GM12878 (cell line): ENCODE measurements at regions not wholly inside any gene's neighbourhood (a gene's known extent, or its start where the extent isn't known, plus 50 kb on each side); places are given as distances from the start of the nearest gene placed in this dataset.
"Not testable (repeated sequence)": the region's sequence is repeated elsewhere in the genome, so short reads cannot be mapped to it uniquely, and the experiment has no call there.

Source experiments
- ATAC-seq: fragments of 200-7000 bp; cut with Tn5 transposase; 3 replicates; pipeline ENCODE4 v1.9.1; 2020; ENCODE audit warnings: mild to moderate bottlenecking, moderate library complexity
- BruUV-seq: library from RNA; stranded (reverse); fragments of 400-500 nt; replicated peaks from 2 replicates; lab custom pipeline; 2021; lab: Mats Ljungman, UMichigan
- CTCF ChIA-PET: fragments of 300-600 bp; sonication (Branson Sonifier 250); formaldehyde crosslinking; extraction: SDS; loops from one replicate; lab custom pipeline; 2021; ENCODE audit warnings: inconsistent platforms; lab: Yijun Ruan, JAX
- POLR2A ChIA-PET: fragments of 350-600 bp; formaldehyde crosslinking; extraction: SDS; loops from one replicate; lab custom pipeline; 2021; ENCODE audit warnings: inconsistent platforms; lab: Charles Lee
- RAD21 ChIA-PET: fragments of 300-600 bp; sonication (Branson Sonifier 250); formaldehyde crosslinking; loops from one replicate; lab custom pipeline; 2023; ENCODE audit warnings: antibody characterized with exemption; ENCODE audit not compliant: unreplicated experiment; lab: Charles Lee
- SMC1A ChIA-PET: fragments of 300-600 bp; sonication (Branson Sonifier 250); formaldehyde crosslinking; loops from one replicate; lab custom pipeline; 2023; ENCODE audit not compliant: unreplicated experiment, uncharacterized antibody; lab: Charles Lee
- DNase-seq: peaks from one replicate; pipeline ENCODE4 v3.0.0-alpha.2; 2011; ENCODE audit warnings: low read depth, low spot score
- FAIRE-seq: peaks from 3 replicates; lab custom pipeline; 2011; peaks lifted over from hg19 to GRCh38; lab: Jason Lieb, UNC
- H2AFZ ChIP-seq: 2 replicates; pipeline ENCODE4 v1.6.0; 2011; ENCODE audit warnings: low read depth, low read length, control low read depth; ENCODE audit not compliant: control insufficient read depth
- H3K27ac ChIP-seq: 2 replicates; pipeline ENCODE4 v1.5.1; 2011; ENCODE audit warnings: control low read depth; ENCODE audit not compliant: control insufficient read depth, insufficient read depth
- H3K27me3 ChIP-seq, 2 experiments: replicated peaks in 1 of 2; 2 replicates each; pipeline versions ENCODE4 v1.6.0 to v1.6.1; 2011; ENCODE audit warnings: low read length in 1 of 2; ENCODE audit not compliant: control insufficient read depth in 2 of 2, insufficient read depth in 2 of 2
- H3K36me3 ChIP-seq, 2 experiments: 2 replicates each; pipeline ENCODE4 v1.5.1; 2011; ENCODE audit warnings: low read length in 1 of 2; ENCODE audit not compliant: control insufficient read depth in 2 of 2, insufficient read depth in 2 of 2
- H3K4me1 ChIP-seq: 2 replicates; pipeline ENCODE4 v1.6.1; 2011; ENCODE audit warnings: mild to moderate bottlenecking, low read length, moderate library complexity, mixed read lengths; ENCODE audit not compliant: control insufficient read depth, insufficient read depth
- H3K4me2 ChIP-seq: 2 replicates; pipeline ENCODE4 v1.6.0; 2011; ENCODE audit warnings: control low read depth; ENCODE audit not compliant: control insufficient read depth, insufficient read depth
- H3K4me3 ChIP-seq: fragments of 200-600 bp; sonication (generic); 2 replicates; pipeline ENCODE4 v1.5.1; 2016
- H3K79me2 ChIP-seq: 2 replicates; pipeline ENCODE4 v1.6.0; 2011; ENCODE audit warnings: low read length; ENCODE audit not compliant: control insufficient read depth, insufficient read depth
- H3K9ac ChIP-seq: 2 replicates; pipeline ENCODE4 v1.8.0; 2011; ENCODE audit warnings: low read length, control low read depth, mixed read lengths; ENCODE audit not compliant: control insufficient read depth, insufficient read depth
- H3K9me3 ChIP-seq: replicated peaks from 3 replicates; pipeline ENCODE4 v1.5.1; 2011; ENCODE audit warnings: mild to moderate bottlenecking, low read length; ENCODE audit not compliant: control insufficient read depth, insufficient read depth
- H4K20me1 ChIP-seq: 2 replicates; pipeline ENCODE4 v1.6.0; 2011; ENCODE audit not compliant: control insufficient read depth, insufficient read depth
- CBFB ChIP-seq: IDR thresholded peaks from 2 replicates; pipeline ENCODE4 v1.6.1; 2016; ENCODE audit warnings: antibody characterized with exemption, low read depth
- HDGF ChIP-seq: fragments of 450-650 bp; IDR thresholded peaks from 2 replicates; pipeline ENCODE4 v1.6.1; 2016; ENCODE audit warnings: antibody characterized with exemption
- STAT3 ChIP-seq: IDR thresholded peaks from 2 replicates; pipeline ENCODE4 v1.6.1; 2011; ENCODE audit warnings: low read depth, low read length, improper control_type of control experiment
- TAF1 ChIP-seq: IDR thresholded peaks from 2 replicates; pipeline ENCODE4 v1.6.1; 2011; ENCODE audit warnings: mild to moderate bottlenecking, low read depth, low read length, borderline replicate concordance
- TBL1XR1 ChIP-seq: IDR thresholded peaks from 2 replicates; pipeline ENCODE4 v1.6.1; 2012; ENCODE audit warnings: low read depth, low read length, improper control_type of control experiment
- USF1 ChIP-seq: IDR thresholded peaks from 2 replicates; pipeline ENCODE4 v1.6.1; 2011; ENCODE audit warnings: borderline replicate concordance, low read depth, mild to moderate bottlenecking, moderate library complexity, mixed read lengths, low read length; ENCODE audit not compliant: insufficient read depth; ENCODE audit errors: extremely low read length
- USF2 ChIP-seq: IDR thresholded peaks from 2 replicates; pipeline ENCODE4 v1.6.1; 2011; ENCODE audit warnings: low read depth, low read length, improper control_type of control experiment, borderline replicate concordance
- WGBS: methylation state at CpG from one replicate; pipeline ENCODE4 v1.1.6; 2016; ENCODE audit warnings: low lambda C conversion rate; ENCODE audit not compliant: insufficient replicate concordance, insufficient coverage; ENCODE audit errors: missing lambda C conversion rate; 5-methylcytosine and 5-hydroxymethylcytosine counted together
- in situ Hi-C: fragments of 300-500 bp; cut with MboI; formaldehyde crosslinking; loops from 9 replicates; pipeline ENCODE4 v1.14.3; 2018; ENCODE audit warnings: mixed read lengths
- intact Hi-C: fragments of 100-400 bp; cut with micrococcal nuclease; formaldehyde crosslinking; loops from one replicate; pipeline ENCODE4 v1.14.2; 2022; ENCODE audit not compliant: unreplicated experiment
- TF ChIP-seq, protein P1 (sequence below), 3 experiments: IDR thresholded peaks in 2 of 3; conservative IDR thresholded peaks in 1 of 3; 2 replicates each; pipeline ENCODE4 v1.5.1; 2011; ENCODE audit warnings: low read depth in 3 of 3, low read length in 3 of 3, mild to moderate bottlenecking in 3 of 3, control low read depth in 2 of 3, moderate library complexity in 2 of 3, inconsistent platforms in 1 of 3, mixed read lengths in 1 of 3; ENCODE audit not compliant: control insufficient read depth in 2 of 3, insufficient read depth in 1 of 3; ENCODE audit errors: extremely low read depth in 1 of 3
- TF ChIP-seq, protein P2 (sequence below): IDR thresholded peaks from 2 replicates; pipeline ENCODE4 v1.6.1; 2012; ENCODE audit warnings: low read depth, low read length, improper control_type of control experiment

GRCh38 chr12:131286301-131286700 lies 332.6 kb downstream of the ADGRD1 start:
- H3K4me3 ChIP-seq, BruUV-seq, in situ Hi-C loops, POLR2A ChIA-PET, H3K36me3 ChIP-seq, H4K20me1 ChIP-seq, CTCF ChIA-PET, H3K9me3 ChIP-seq, H3K9ac ChIP-seq, H3K4me1 ChIP-seq, DNase-seq, H3K4me2 ChIP-seq, H3K79me2 ChIP-seq, H3K27ac ChIP-seq, H3K27me3 ChIP-seq, H2AFZ ChIP-seq, intact Hi-C loops, ATAC-seq, FAIRE-seq, RAD21 ChIA-PET, SMC1A ChIA-PET: not testable (repeated sequence)
- 80% methylated on average over 3 of the region's 24 CpGs for WGBS

DNA sequence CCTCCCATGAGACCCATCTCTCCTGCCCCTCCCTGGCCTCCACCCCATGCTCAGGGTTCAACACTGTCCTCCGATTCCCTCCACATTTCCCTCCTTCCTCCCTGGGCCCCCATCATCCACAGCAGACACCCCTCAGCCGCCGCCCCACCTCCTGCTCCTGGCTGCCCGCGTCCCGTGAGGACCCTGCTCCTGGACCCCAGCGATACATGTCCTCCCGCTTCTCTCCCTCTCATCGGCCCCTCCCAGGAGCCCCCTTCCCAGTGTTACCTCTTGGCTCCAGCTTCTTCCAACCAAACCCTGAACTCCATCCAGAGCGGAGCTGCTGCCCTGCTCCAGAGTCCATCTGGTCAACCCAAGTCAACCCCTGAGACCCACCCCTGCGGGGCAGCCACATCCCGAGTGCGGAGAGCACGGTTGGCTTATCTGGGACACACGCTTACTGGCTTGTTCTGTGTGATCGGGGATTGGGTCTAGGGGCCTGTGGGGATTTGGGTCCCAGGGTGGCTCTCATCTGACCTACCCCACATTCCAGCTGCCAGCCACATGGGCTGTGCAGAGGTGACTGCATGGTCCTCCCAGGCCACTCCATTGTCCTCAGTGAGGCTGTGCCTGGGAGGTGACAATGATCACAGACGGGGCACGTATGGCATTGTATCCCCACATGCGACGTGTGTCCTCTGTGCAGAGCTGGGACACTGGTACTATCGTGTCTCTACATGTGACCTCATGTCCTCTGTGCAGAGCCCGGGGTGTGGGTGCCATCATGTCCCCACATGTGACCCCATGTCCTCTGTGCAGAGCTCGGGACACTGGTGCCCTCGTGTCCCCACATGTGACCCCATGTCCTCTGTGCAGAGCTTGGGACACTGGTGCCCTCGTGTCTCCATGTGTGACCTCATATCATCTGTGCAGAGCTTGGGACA lies 333.6 kb downstream of the ADGRD1 start:
- H3K4me3 ChIP-seq, result no peak overlapping the region
- ChIA-PET POLR2A (no interaction called here), RAD21 (no interaction called here), CTCF (no interaction called here), SMC1A (no interaction called here)
- no peak for ATAC-seq
- WGBS, result 45% methylated on average over 18 of the region's 25 CpGs
- H3K9ac ChIP-seq, result no peak overlapping the region
- no peaks in the 10 kb centered on the region for H3K9me3 ChIP-seq
- H3K27ac ChIP-seq, result no peak overlapping the region
- intact Hi-C loops, result no loop called here
- no peak overlapping the region for H2AFZ ChIP-seq
- H3K27me3 ChIP-seq, result no peaks in the 10 kb centered on the region
- no peaks in the 10 kb centered on the region for H3K79me2 ChIP-seq
- H4K20me1 ChIP-seq, result no peaks in the 10 kb centered on the region
- FAIRE-seq, result no peak
- no TSS peak for BruUV-seq
- in situ Hi-C loops, result no loop called here
- no peak overlapping the region for H3K4me2 ChIP-seq
- no peak for DNase-seq
- H3K4me1 ChIP-seq, result no peaks in the 10 kb centered on the region
- H3K36me3 ChIP-seq, result no peaks in the 10 kb centered on the region
- no peak for TF ChIP-seq STAT3
- TF ChIP-seq, protein P1, sequence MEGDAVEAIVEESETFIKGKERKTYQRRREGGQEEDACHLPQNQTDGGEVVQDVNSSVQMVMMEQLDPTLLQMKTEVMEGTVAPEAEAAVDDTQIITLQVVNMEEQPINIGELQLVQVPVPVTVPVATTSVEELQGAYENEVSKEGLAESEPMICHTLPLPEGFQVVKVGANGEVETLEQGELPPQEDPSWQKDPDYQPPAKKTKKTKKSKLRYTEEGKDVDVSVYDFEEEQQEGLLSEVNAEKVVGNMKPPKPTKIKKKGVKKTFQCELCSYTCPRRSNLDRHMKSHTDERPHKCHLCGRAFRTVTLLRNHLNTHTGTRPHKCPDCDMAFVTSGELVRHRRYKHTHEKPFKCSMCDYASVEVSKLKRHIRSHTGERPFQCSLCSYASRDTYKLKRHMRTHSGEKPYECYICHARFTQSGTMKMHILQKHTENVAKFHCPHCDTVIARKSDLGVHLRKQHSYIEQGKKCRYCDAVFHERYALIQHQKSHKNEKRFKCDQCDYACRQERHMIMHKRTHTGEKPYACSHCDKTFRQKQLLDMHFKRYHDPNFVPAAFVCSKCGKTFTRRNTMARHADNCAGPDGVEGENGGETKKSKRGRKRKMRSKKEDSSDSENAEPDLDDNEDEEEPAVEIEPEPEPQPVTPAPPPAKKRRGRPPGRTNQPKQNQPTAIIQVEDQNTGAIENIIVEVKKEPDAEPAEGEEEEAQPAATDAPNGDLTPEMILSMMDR (IDR thresholded peaks at IDR 0.05 in 2 of 3, conservative IDR thresholded peaks at IDR 0.05 in 1 of 3; ENCODE audit: control insufficient read depth in 2 of 3, extremely low read depth in 1 of 3, insufficient read depth in 1 of 3, low read depth in 3 of 3, low read length in 3 of 3), result no peak
- TF ChIP-seq USF1, result no peak
- no peak for TF ChIP-seq TAF1
- no peak for TF ChIP-seq CBFB
- TF ChIP-seq TBL1XR1, result no peak
- TF ChIP-seq HDGF, result no peak
- TF ChIP-seq, protein P2, sequence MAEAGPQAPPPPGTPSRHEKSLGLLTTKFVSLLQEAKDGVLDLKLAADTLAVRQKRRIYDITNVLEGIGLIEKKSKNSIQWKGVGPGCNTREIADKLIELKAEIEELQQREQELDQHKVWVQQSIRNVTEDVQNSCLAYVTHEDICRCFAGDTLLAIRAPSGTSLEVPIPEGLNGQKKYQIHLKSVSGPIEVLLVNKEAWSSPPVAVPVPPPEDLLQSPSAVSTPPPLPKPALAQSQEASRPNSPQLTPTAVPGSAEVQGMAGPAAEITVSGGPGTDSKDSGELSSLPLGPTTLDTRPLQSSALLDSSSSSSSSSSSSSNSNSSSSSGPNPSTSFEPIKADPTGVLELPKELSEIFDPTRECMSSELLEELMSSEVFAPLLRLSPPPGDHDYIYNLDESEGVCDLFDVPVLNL, result no peak
- no peak for TF ChIP-seq USF2
